BE2C (cell line): ENCODE measurements at regions not wholly inside any gene's neighbourhood (a gene's known extent, or its start where the extent isn't known, plus 50 kb on each side); places are given as distances from the start of the nearest gene placed in this dataset.

ENCODE experiments used
- DNase-seq: peaks from one replicate; pipeline ENCODE4 v3.0.0-alpha.2; 2020
- H3K27me3 ChIP-seq: fragments of 250-450 bp; sonication (Bioruptor Pico); 2 replicates; pipeline ENCODE4 v1.5.1; 2020; ENCODE audit warnings: mild to moderate bottlenecking
- H3K36me3 ChIP-seq: fragments of 250-450 bp; sonication (Bioruptor Pico); 2 replicates; pipeline ENCODE4 v1.5.1; 2020; ENCODE audit warnings: mild to moderate bottlenecking
- H3K4me1 ChIP-seq: fragments of 250-450 bp; sonication (Bioruptor Pico); 2 replicates; pipeline ENCODE4 v1.5.1; 2020
- H3K4me3 ChIP-seq: 2 replicates; pipeline ENCODE4 v1.5.1; 2011; ENCODE audit warnings: low read depth, low read length
- H3K9me3 ChIP-seq: fragments of 250-450 bp; sonication (Bioruptor Pico); 2 replicates; pipeline ENCODE4 v1.5.1; 2020
- CTCF ChIP-seq: IDR thresholded peaks from 2 replicates; pipeline ENCODE4 v1.5.1; 2012; ENCODE audit warnings: mild to moderate bottlenecking, low read depth, low read length

- no peak overlapping the region for H3K4me3 ChIP-seq
- H3K9me3 ChIP-seq, result no peaks in the 10 kb centered on the region
Measured at GRCh38 chr21:34261841-34262468, 101.9 kb upstream of the KCNE2 start.

GRCh38 chr21:34262469-34262845 is 101.3 kb upstream of the KCNE2 start:
- Histone ChIP-seq H3K9me3 (no peaks in the 10 kb centered on the region), H3K4me1 (no peaks in the 10 kb centered on the region), H3K27me3 (no peaks in the 10 kb centered on the region), H3K36me3 (no peaks in the 10 kb centered on the region), H3K4me3 (no peak overlapping the region)
- no peak for TF ChIP-seq CTCF
- no peak for DNase-seq

More at GRCh38 chr21:34261841-34262468, 101.9 kb upstream of the KCNE2 start:
- no peaks in the 10 kb centered on the region for H3K36me3 ChIP-seq
- DNase-seq, result no peak
- no peaks in the 10 kb centered on the region for H3K27me3 ChIP-seq
- TF ChIP-seq CTCF, result no peak
- H3K4me1 ChIP-seq, result no peaks in the 10 kb centered on the region

- TF ChIP-seq CTCF, result no peak
- DNase-seq, result no peak
- H3K4me3 ChIP-seq, result no peak overlapping the region
- no peaks in the 10 kb centered on the region for H3K27me3 ChIP-seq
- H3K36me3 ChIP-seq, result no peaks in the 10 kb centered on the region
- no peaks in the 10 kb centered on the region for H3K4me1 ChIP-seq
- H3K9me3 ChIP-seq, result no peaks in the 10 kb centered on the region
Measured at GRCh38 chr21:34263629-34264028, 100.2 kb upstream of the KCNE2 start.

- Histone ChIP-seq H3K9me3 (no peaks in the 10 kb centered on the region), H3K27me3 (peaks cover 2% of the 10 kb centered on the region), H3K4me1 (no peaks in the 10 kb centered on the region), H3K4me3 (no peak overlapping the region), H3K36me3 (no peaks in the 10 kb centered on the region)
- no peak for DNase-seq
- no peak for TF ChIP-seq CTCF
Measured at GRCh38 chr21:34266351-34266750, 97.5 kb upstream of the KCNE2 start.

GRCh38 chr21:34268493-34268892 is 95.3 kb upstream of the KCNE2 start:
- no peak for DNase-seq
- TF ChIP-seq CTCF, result no peak

GRCh38 chr21:34270411-34270810 is 93.4 kb upstream of the KCNE2 start:
- no peak for DNase-seq
- Histone ChIP-seq H3K4me1 (no peaks in the 10 kb centered on the region), H3K4me3 (no peak overlapping the region), H3K9me3 (no peaks in the 10 kb centered on the region), H3K36me3 (no peaks in the 10 kb centered on the region), H3K27me3 (peaks cover 4% of the 10 kb centered on the region)
- TF ChIP-seq CTCF, result no peak

More at GRCh38 chr21:34268493-34268892, 95.3 kb upstream of the KCNE2 start:
- Histone ChIP-seq H3K4me1 (no peaks in the 10 kb centered on the region), H3K4me3 (no peak overlapping the region), H3K9me3 (no peaks in the 10 kb centered on the region), H3K36me3 (no peaks in the 10 kb centered on the region), H3K27me3 (peaks cover 4% of the 10 kb centered on the region)
